GM12878 (cell line): ENCODE measurements at regions not wholly inside any gene's neighbourhood (a gene's known extent, or its start where the extent isn't known, plus 50 kb on each side); places are given as distances from the start of the nearest gene placed in this dataset.

Experiments
- ATAC-seq: fragments of 200-7000 bp; cut with Tn5 transposase; 3 replicates; pipeline ENCODE4 v1.9.1; 2020; ENCODE audit warnings: mild to moderate bottlenecking, moderate library complexity
- BruUV-seq: library from RNA; stranded (reverse); fragments of 400-500 nt; replicated peaks from 2 replicates; lab custom pipeline; 2021; lab: Mats Ljungman, UMichigan
- CTCF ChIA-PET: fragments of 300-600 bp; sonication (Branson Sonifier 250); formaldehyde crosslinking; extraction: SDS; loops from one replicate; lab custom pipeline; 2021; ENCODE audit warnings: inconsistent platforms; lab: Yijun Ruan, JAX
- POLR2A ChIA-PET: fragments of 350-600 bp; formaldehyde crosslinking; extraction: SDS; loops from one replicate; lab custom pipeline; 2021; ENCODE audit warnings: inconsistent platforms; lab: Charles Lee
- RAD21 ChIA-PET: fragments of 300-600 bp; sonication (Branson Sonifier 250); formaldehyde crosslinking; loops from one replicate; lab custom pipeline; 2023; ENCODE audit warnings: antibody characterized with exemption; ENCODE audit not compliant: unreplicated experiment; lab: Charles Lee
- SMC1A ChIA-PET: fragments of 300-600 bp; sonication (Branson Sonifier 250); formaldehyde crosslinking; loops from one replicate; lab custom pipeline; 2023; ENCODE audit not compliant: unreplicated experiment, uncharacterized antibody; lab: Charles Lee
- DNase-seq: peaks from one replicate; pipeline ENCODE4 v3.0.0-alpha.2; 2011; ENCODE audit warnings: low read depth, low spot score
- FAIRE-seq: peaks from 3 replicates; lab custom pipeline; 2011; peaks lifted over from hg19 to GRCh38; lab: Jason Lieb, UNC
- H2AFZ ChIP-seq: 2 replicates; pipeline ENCODE4 v1.6.0; 2011; ENCODE audit warnings: low read depth, low read length, control low read depth; ENCODE audit not compliant: control insufficient read depth
- H3K27ac ChIP-seq: 2 replicates; pipeline ENCODE4 v1.5.1; 2011; ENCODE audit warnings: control low read depth; ENCODE audit not compliant: control insufficient read depth, insufficient read depth
- H3K27me3 ChIP-seq, 2 experiments: replicated peaks in 1 of 2; 2 replicates each; pipeline versions ENCODE4 v1.6.0 to v1.6.1; 2011; ENCODE audit warnings: low read length in 1 of 2; ENCODE audit not compliant: control insufficient read depth in 2 of 2, insufficient read depth in 2 of 2
- H3K36me3 ChIP-seq, 2 experiments: 2 replicates each; pipeline ENCODE4 v1.5.1; 2011; ENCODE audit warnings: low read length in 1 of 2; ENCODE audit not compliant: control insufficient read depth in 2 of 2, insufficient read depth in 2 of 2
- H3K4me1 ChIP-seq: 2 replicates; pipeline ENCODE4 v1.6.1; 2011; ENCODE audit warnings: mild to moderate bottlenecking, low read length, moderate library complexity, mixed read lengths; ENCODE audit not compliant: control insufficient read depth, insufficient read depth
- H3K4me2 ChIP-seq: 2 replicates; pipeline ENCODE4 v1.6.0; 2011; ENCODE audit warnings: control low read depth; ENCODE audit not compliant: control insufficient read depth, insufficient read depth
- H3K4me3 ChIP-seq: fragments of 200-600 bp; sonication (generic); 2 replicates; pipeline ENCODE4 v1.5.1; 2016
- H3K79me2 ChIP-seq: 2 replicates; pipeline ENCODE4 v1.6.0; 2011; ENCODE audit warnings: low read length; ENCODE audit not compliant: control insufficient read depth, insufficient read depth
- H3K9ac ChIP-seq: 2 replicates; pipeline ENCODE4 v1.8.0; 2011; ENCODE audit warnings: low read length, control low read depth, mixed read lengths; ENCODE audit not compliant: control insufficient read depth, insufficient read depth
- H3K9me3 ChIP-seq: replicated peaks from 3 replicates; pipeline ENCODE4 v1.5.1; 2011; ENCODE audit warnings: mild to moderate bottlenecking, low read length; ENCODE audit not compliant: control insufficient read depth, insufficient read depth
- H4K20me1 ChIP-seq: 2 replicates; pipeline ENCODE4 v1.6.0; 2011; ENCODE audit not compliant: control insufficient read depth, insufficient read depth
- ASH2L ChIP-seq: fragments of 300-600, 200-600 bp; sonication (generic); IDR thresholded peaks from 2 replicates; pipeline ENCODE4 v1.6.1; 2017; ENCODE audit warnings: low read depth, mild to moderate bottlenecking, borderline replicate concordance
- NR2C1 ChIP-seq: fragments of 450-650 bp; IDR thresholded peaks from 2 replicates; pipeline ENCODE4 v1.6.1; 2017; ENCODE audit warnings: antibody characterized with exemption, mild to moderate bottlenecking, moderate library complexity
- NR2C2 ChIP-seq: IDR thresholded peaks from 2 replicates; pipeline ENCODE4 v1.6.1; 2011; ENCODE audit warnings: borderline replicate concordance, low read depth; ENCODE audit not compliant: control insufficient read depth, insufficient read length
- RAD51 ChIP-seq: fragments of 450-650 bp; IDR thresholded peaks from 2 replicates; pipeline ENCODE4 v1.6.1; 2016; ENCODE audit warnings: moderate library complexity, mild to moderate bottlenecking, inconsistent platforms
- SMC3 ChIP-seq: IDR thresholded peaks from 2 replicates; pipeline ENCODE4 v1.6.1; 2011; ENCODE audit warnings: low read length, improper control_type of control experiment, borderline replicate concordance
- SREBF2 ChIP-seq: IDR thresholded peaks from 2 replicates; pipeline ENCODE4 v1.6.1; 2012; ENCODE audit warnings: mild to moderate bottlenecking, low read length
- TCF7 ChIP-seq: IDR thresholded peaks from 2 replicates; pipeline ENCODE4 v1.6.1; 2014; ENCODE audit warnings: antibody characterized with exemption, borderline replicate concordance
- YBX1 ChIP-seq: fragments of 450-650 bp; IDR thresholded peaks from 2 replicates; pipeline ENCODE4 v1.6.1; 2016; ENCODE audit warnings: antibody characterized with exemption
- ZBED1 ChIP-seq: IDR thresholded peaks from 2 replicates; pipeline ENCODE4 v1.6.1; 2016; ENCODE audit warnings: borderline replicate concordance
- in situ Hi-C: fragments of 300-500 bp; cut with MboI; formaldehyde crosslinking; loops from 9 replicates; pipeline ENCODE4 v1.14.3; 2018; ENCODE audit warnings: mixed read lengths
- intact Hi-C: fragments of 100-400 bp; cut with micrococcal nuclease; formaldehyde crosslinking; loops from one replicate; pipeline ENCODE4 v1.14.2; 2022; ENCODE audit not compliant: unreplicated experiment
- TF ChIP-seq, protein P1 (sequence below): IDR thresholded peaks from 2 replicates; pipeline ENCODE4 v1.6.1; 2011; ENCODE audit warnings: low read depth, low read length, improper control_type of control experiment, borderline replicate concordance
- TF ChIP-seq, protein P2 (sequence below): fragments of 450-650 bp; formaldehyde crosslinking; IDR thresholded peaks from 2 replicates; pipeline ENCODE4 v1.4.0; 2022; ENCODE audit warnings: mild to moderate bottlenecking, moderate library complexity

GRCh38 chr10:106139915-106140314 is 1024.6 kb downstream of the SORCS1 start:
- Histone ChIP-seq H3K27me3 (no peaks in the 10 kb centered on the region), H3K4me2 (no peak overlapping the region), H3K9me3 (no peaks in the 10 kb centered on the region), H3K9ac (no peak overlapping the region), H3K36me3 (no peaks in the 10 kb centered on the region), H3K27ac (no peak overlapping the region), H3K4me1 (no peaks in the 10 kb centered on the region), H3K79me2 (no peaks in the 10 kb centered on the region)
- BruUV-seq, result no TSS peak
- ChIA-PET CTCF (no interaction called here), SMC1A (interaction anchor here (1.0 to 1.4 kb wide), 3 partner anchors 8 to 20 kb away, joined by 3 read pairs; no protein-coding TSS in a partner anchor), POLR2A (no interaction called here), RAD21 (no interaction called here)
- ATAC-seq, result no peak
- intact Hi-C loops (no loop called here), in situ Hi-C loops (no loop called here)
- TF ChIP-seq, protein P1, sequence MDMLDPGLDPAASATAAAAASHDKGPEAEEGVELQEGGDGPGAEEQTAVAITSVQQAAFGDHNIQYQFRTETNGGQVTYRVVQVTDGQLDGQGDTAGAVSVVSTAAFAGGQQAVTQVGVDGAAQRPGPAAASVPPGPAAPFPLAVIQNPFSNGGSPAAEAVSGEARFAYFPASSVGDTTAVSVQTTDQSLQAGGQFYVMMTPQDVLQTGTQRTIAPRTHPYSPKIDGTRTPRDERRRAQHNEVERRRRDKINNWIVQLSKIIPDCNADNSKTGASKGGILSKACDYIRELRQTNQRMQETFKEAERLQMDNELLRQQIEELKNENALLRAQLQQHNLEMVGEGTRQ, result no peak
- TF ChIP-seq ASH2L (no peak), SMC3 (no peak), RAD51 (no peak), YBX1 (no peak), TCF7 (no peak), SREBF2 (no peak), ZBED1 (no peak), NR2C1 (no peak), NR2C2 (no peak)
- TF ChIP-seq, protein P2, sequence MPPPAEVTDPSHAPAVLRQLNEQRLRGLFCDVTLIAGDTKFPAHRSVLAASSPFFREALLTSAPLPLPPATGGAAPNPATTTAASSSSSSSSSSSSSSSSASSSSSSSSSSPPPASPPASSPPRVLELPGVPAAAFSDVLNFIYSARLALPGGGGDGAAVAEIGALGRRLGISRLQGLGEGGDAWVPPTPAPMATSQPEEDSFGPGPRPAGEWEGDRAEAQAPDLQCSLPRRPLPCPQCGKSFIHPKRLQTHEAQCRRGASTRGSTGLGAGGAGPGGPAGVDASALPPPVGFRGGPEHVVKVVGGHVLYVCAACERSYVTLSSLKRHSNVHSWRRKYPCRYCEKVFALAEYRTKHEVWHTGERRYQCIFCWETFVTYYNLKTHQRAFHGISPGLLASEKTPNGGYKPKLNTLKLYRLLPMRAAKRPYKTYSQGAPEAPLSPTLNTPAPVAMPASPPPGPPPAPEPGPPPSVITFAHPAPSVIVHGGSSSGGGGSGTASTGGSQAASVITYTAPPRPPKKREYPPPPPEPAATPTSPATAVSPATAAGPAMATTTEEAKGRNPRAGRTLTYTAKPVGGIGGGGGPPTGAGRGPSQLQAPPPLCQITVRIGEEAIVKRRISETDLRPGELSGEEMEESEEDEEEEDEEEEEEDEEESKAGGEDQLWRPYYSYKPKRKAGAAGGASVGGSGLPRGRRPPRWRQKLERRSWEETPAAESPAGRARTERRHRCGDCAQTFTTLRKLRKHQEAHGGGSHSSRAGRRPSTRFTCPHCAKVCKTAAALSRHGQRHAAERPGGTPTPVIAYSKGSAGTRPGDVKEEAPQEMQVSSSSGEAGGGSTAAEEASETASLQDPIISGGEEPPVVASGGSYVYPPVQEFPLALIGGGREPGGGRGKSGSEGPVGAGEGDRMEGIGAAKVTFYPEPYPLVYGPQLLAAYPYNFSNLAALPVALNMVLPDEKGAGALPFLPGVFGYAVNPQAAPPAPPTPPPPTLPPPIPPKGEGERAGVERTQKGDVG (CRISPR knock-in tag), result no peak
- TF ChIP-seq, all 136 proteins: peak for 0
- no peak overlapping the region for H3K4me3 ChIP-seq
- no peaks in the 10 kb centered on the region for H4K20me1 ChIP-seq
- DNase-seq (no peak), FAIRE-seq (no peak)
- H2AFZ ChIP-seq, result no peak overlapping the region
